ENCODE measurements at regions not wholly inside any gene's neighbourhood (a gene's known extent, or its start where the extent isn't known, plus 50 kb on each side); places are given as distances from the start of the nearest gene placed in this dataset.

DNA sequence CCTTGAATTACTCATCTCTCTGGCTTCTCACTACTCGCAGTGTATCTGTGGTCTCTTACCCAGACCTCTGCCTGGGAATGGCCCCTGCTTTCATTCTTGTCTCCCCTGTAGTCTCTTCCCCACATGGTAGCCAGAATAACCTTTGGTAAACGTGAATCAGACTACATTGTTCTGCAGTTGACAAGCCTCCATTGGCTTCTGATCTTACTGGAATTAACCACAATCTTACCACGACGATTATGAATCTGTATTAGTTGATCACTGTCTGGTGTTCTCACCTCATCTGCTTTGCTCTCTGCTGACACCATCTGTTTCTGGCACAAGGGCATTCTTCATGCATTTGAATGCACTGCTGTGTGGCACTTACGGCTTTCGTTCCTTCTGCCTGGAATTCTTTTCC lies 781.2 kb downstream of the MTRR start:
- no peaks in the 10 kb centered on the region for H3K27me3 ChIP-seq (ENCODE audit: control insufficient read depth, insufficient read depth, low read length)
- H3K4me1 ChIP-seq (ENCODE audit: control insufficient read depth, insufficient read depth, low read length), result no peaks in the 10 kb centered on the region
- no peaks in the 10 kb centered on the region for H3K36me3 ChIP-seq (ENCODE audit: control insufficient read depth, insufficient read depth, low read length)
- no peak overlapping the region for H3K9ac ChIP-seq (ENCODE audit: low read length)
- H3K9me3 ChIP-seq (ENCODE audit: control insufficient read depth, low read length), result no peaks in the 10 kb centered on the region
- H3K4me3 ChIP-seq (ENCODE audit: low read length), result no peak overlapping the region

DNA sequence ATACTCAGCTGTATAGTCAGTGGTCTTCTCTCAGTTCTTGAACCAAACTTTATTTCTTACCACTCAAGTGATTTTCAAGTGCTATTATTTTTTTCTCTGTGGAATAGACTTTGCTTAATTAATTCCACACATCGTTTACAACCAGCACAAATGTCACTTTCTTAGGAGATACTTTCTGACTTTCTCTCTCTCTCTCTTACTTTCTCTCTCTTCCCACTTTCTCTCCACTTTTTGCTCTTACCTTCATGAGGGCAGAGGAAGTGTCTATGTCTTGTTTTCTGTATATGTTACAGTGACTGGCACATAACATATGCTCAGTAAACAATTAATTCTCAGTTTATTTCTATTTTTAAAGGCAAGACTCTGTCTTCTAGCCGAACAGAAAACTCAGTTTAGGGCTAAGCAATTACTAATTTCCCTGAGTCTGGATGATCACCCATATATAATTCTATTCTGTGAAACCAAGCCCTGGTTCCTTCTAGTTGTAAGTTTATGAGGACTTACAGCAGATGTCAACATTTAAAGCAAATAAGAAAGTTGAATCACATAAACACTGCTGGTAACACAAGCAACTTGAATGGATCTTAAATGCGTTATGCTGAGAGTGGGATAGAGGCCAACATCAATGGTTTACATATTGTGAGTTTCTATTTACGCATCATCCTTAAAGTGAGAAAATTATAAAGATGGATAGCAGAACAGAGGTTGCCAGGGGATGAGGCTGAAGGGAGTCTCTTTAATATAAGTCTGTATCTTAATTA lies 791.4 kb downstream of the MTRR start:
- Histone ChIP-seq H3K27me3 (ENCODE audit: control insufficient read depth, insufficient read depth, low read length) (no peaks in the 10 kb centered on the region), H3K4me1 (ENCODE audit: control insufficient read depth, insufficient read depth, low read length) (no peaks in the 10 kb centered on the region), H3K9ac (ENCODE audit: low read length) (no peak overlapping the region), H3K4me3 (ENCODE audit: low read length) (no peak overlapping the region), H3K36me3 (ENCODE audit: control insufficient read depth, insufficient read depth, low read length) (no peaks in the 10 kb centered on the region), H3K9me3 (ENCODE audit: control insufficient read depth, low read length) (no peaks in the 10 kb centered on the region)

GRCh38 chr5:8663374-8663773 lies 794.4 kb downstream of the MTRR start:
- no peaks in the 10 kb centered on the region for H3K36me3 ChIP-seq (ENCODE audit: control insufficient read depth, insufficient read depth, low read length)
- H3K9ac ChIP-seq (ENCODE audit: low read length), result no peak overlapping the region
- H3K4me3 ChIP-seq (ENCODE audit: low read length), result no peak overlapping the region
- H3K4me1 ChIP-seq (ENCODE audit: control insufficient read depth, insufficient read depth, low read length), result no peaks in the 10 kb centered on the region
- no peaks in the 10 kb centered on the region for H3K27me3 ChIP-seq (ENCODE audit: control insufficient read depth, insufficient read depth, low read length)
- no peaks in the 10 kb centered on the region for H3K9me3 ChIP-seq (ENCODE audit: control insufficient read depth, low read length)

- H3K36me3 ChIP-seq (ENCODE audit: control insufficient read depth, insufficient read depth, low read length), result no peaks in the 10 kb centered on the region
- H3K9ac ChIP-seq (ENCODE audit: low read length), result no peak overlapping the region
- no peaks in the 10 kb centered on the region for H3K27me3 ChIP-seq (ENCODE audit: control insufficient read depth, insufficient read depth, low read length)
- H3K4me3 ChIP-seq (ENCODE audit: low read length), result no peak overlapping the region
- no peaks in the 10 kb centered on the region for H3K4me1 ChIP-seq (ENCODE audit: control insufficient read depth, insufficient read depth, low read length)
- H3K9me3 ChIP-seq (ENCODE audit: control insufficient read depth, low read length), result no peaks in the 10 kb centered on the region
Measured at GRCh38 chr5:8675182-8675581, 806.2 kb downstream of the MTRR start.

GRCh38 chr5:8676695-8677094 lies 807.7 kb downstream of the MTRR start:
- Histone ChIP-seq H3K4me1 (ENCODE audit: control insufficient read depth, insufficient read depth, low read length) (no peaks in the 10 kb centered on the region), H3K36me3 (ENCODE audit: control insufficient read depth, insufficient read depth, low read length) (no peaks in the 10 kb centered on the region), H3K9me3 (ENCODE audit: control insufficient read depth, low read length) (no peaks in the 10 kb centered on the region), H3K9ac (ENCODE audit: low read length) (no peak overlapping the region), H3K4me3 (ENCODE audit: low read length) (no peak overlapping the region), H3K27me3 (ENCODE audit: control insufficient read depth, insufficient read depth, low read length) (no peaks in the 10 kb centered on the region)

DNA sequence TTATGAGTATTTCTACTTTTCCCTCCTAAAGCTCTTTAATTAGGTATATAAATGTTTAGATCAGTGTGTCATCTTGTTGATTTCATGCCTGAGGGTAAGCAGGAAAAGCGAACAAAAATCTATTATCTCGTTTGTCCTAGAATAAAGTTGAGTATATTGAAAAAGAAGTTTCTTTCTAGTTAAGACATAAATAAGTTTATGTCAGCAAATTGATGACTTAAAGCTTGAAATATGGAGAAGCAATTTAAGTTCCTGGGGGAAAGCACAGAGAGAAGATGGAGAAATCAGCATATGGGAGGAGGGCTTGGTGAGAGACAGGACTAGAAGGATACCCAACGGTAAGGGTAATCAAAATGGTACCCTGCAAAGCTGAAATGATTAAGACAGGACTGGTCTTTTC lies 813.4 kb downstream of the MTRR start:
- Histone ChIP-seq H3K4me3 (ENCODE audit: low read length) (no peak overlapping the region), H3K4me1 (ENCODE audit: control insufficient read depth, insufficient read depth, low read length) (no peaks in the 10 kb centered on the region), H3K9ac (ENCODE audit: low read length) (no peak overlapping the region), H3K36me3 (ENCODE audit: control insufficient read depth, insufficient read depth, low read length) (no peaks in the 10 kb centered on the region), H3K9me3 (ENCODE audit: control insufficient read depth, low read length) (no peaks in the 10 kb centered on the region), H3K27me3 (ENCODE audit: control insufficient read depth, insufficient read depth, low read length) (no peaks in the 10 kb centered on the region)

DNA sequence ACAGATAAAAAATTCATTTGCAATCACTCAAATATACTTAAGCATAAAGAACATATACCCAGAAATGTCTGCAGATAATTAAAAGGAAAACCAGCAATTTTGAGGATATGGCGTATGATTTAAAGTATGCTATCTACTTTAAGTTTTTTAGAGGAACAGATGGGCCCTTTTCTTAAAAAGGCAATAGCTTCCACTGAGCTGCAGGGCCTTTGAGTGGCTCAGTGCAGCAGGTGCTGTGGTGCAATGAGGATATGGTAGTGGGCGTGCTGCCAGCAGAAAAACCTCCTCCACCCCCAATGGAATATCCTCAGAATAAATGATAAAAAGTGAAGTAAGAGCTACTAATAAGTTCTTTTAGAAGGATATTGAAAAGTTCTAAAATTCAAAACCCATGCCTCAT lies 814.5 kb downstream of the MTRR start:
- no peak overlapping the region for H3K9ac ChIP-seq (ENCODE audit: low read length)
- H3K4me3 ChIP-seq (ENCODE audit: low read length), result no peak overlapping the region
- no peaks in the 10 kb centered on the region for H3K36me3 ChIP-seq (ENCODE audit: control insufficient read depth, insufficient read depth, low read length)
- H3K9me3 ChIP-seq (ENCODE audit: control insufficient read depth, low read length), result no peaks in the 10 kb centered on the region
- H3K4me1 ChIP-seq (ENCODE audit: control insufficient read depth, insufficient read depth, low read length), result no peaks in the 10 kb centered on the region
- no peaks in the 10 kb centered on the region for H3K27me3 ChIP-seq (ENCODE audit: control insufficient read depth, insufficient read depth, low read length)

GRCh38 chr5:8685704-8686103 lies 816.8 kb downstream of the MTRR start:
- peak overlapping the region; percentile 26 for H3K9ac ChIP-seq (ENCODE audit: low read length)
- H3K9me3 ChIP-seq (ENCODE audit: control insufficient read depth, low read length), result no peaks in the 10 kb centered on the region
- H3K4me3 ChIP-seq (ENCODE audit: low read length), result no peak overlapping the region
- H3K36me3 ChIP-seq (ENCODE audit: control insufficient read depth, insufficient read depth, low read length), result no peaks in the 10 kb centered on the region
- no peaks in the 10 kb centered on the region for H3K4me1 ChIP-seq (ENCODE audit: control insufficient read depth, insufficient read depth, low read length)
- no peaks in the 10 kb centered on the region for H3K27me3 ChIP-seq (ENCODE audit: control insufficient read depth, insufficient read depth, low read length)

DNA sequence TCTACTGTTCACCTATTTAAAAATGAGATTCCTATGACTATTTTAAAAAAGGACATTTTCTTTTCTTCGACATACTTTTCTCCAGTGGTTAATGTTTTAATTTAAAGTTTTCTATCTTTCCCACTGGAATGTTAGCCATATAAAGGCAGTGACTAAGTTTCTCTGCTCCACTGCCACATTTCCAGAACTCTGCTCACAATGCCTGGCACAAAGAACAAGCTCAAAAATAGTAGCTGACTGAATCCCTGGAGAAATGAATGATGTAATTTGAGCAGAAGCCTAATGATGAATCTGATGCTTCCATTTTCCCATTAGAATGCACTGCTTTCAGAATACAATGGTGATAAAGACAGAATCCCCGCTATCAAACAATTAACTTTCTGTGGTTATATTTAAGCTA lies 817.8 kb downstream of the MTRR start:
- no peak overlapping the region for H3K4me3 ChIP-seq (ENCODE audit: low read length)
- H3K9me3 ChIP-seq (ENCODE audit: control insufficient read depth, low read length), result no peaks in the 10 kb centered on the region
- no peak overlapping the region for H3K9ac ChIP-seq (ENCODE audit: low read length)
- no peaks in the 10 kb centered on the region for H3K36me3 ChIP-seq (ENCODE audit: control insufficient read depth, insufficient read depth, low read length)
- H3K27me3 ChIP-seq (ENCODE audit: control insufficient read depth, insufficient read depth, low read length), result no peaks in the 10 kb centered on the region
- H3K4me1 ChIP-seq (ENCODE audit: control insufficient read depth, insufficient read depth, low read length), result no peaks in the 10 kb centered on the region

- no peak overlapping the region for H3K4me3 ChIP-seq (ENCODE audit: low read length)
- H3K27me3 ChIP-seq (ENCODE audit: control insufficient read depth, insufficient read depth, low read length), result no peaks in the 10 kb centered on the region
- H3K9ac ChIP-seq (ENCODE audit: low read length), result no peak overlapping the region
- H3K4me1 ChIP-seq (ENCODE audit: control insufficient read depth, insufficient read depth, low read length), result no peaks in the 10 kb centered on the region
- no peaks in the 10 kb centered on the region for H3K36me3 ChIP-seq (ENCODE audit: control insufficient read depth, insufficient read depth, low read length)
- no peaks in the 10 kb centered on the region for H3K9me3 ChIP-seq (ENCODE audit: control insufficient read depth, low read length)
Measured at GRCh38 chr5:8689773-8690172, 820.8 kb downstream of the MTRR start.

DNA sequence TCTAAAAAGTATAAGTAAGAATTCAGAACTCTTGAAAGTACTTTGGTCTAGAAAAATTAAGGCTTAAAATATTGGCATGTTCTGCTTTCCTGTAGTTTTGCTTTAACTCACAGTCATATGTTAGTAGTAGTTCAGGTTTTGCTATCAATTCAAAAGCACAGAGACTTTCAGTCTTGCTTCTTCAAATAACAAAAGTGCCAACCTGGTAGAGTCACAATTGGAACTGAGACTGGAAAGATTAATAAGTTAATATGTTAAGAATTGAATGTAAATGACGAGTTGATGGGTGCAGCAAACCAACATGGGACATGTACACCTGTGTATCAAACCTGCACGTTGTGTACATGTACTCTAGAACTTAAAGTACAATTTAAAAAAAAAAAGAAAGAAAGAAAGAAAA lies 822.3 kb downstream of the MTRR start:
- Histone ChIP-seq H3K9me3 (ENCODE audit: control insufficient read depth, low read length) (no peaks in the 10 kb centered on the region), H3K4me1 (ENCODE audit: control insufficient read depth, insufficient read depth, low read length) (no peaks in the 10 kb centered on the region), H3K27me3 (ENCODE audit: control insufficient read depth, insufficient read depth, low read length) (no peaks in the 10 kb centered on the region)

DNA sequence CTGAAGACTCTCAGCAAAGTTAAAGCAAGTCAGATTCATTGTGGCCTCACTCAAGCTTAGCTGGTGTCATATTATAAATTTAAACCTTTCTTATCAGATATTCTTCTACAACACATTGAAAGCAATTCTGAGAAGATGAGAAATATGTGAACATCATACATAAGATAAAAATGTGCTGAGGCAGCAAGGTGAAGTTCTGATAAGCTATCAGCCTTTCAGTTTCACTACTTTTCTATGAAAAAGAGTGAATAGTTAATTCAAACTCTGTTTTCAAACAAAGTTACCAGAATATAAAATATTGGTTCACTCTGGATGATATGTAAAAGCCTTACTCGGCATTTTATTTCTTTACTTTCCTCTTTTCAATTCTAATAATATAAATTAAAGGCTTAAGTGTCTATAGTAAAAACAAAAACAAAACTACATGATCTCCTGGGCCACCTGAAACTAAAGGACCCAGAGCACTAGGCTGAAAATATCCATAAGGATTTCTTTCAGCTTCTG lies 824.4 kb downstream of the MTRR start:
- H3K27me3 ChIP-seq (ENCODE audit: control insufficient read depth, insufficient read depth, low read length), result no peaks in the 10 kb centered on the region
- H3K4me3 ChIP-seq (ENCODE audit: low read length), result no peak overlapping the region
- no peaks in the 10 kb centered on the region for H3K36me3 ChIP-seq (ENCODE audit: control insufficient read depth, insufficient read depth, low read length)
- H3K9ac ChIP-seq (ENCODE audit: low read length), result no peak overlapping the region
- no peaks in the 10 kb centered on the region for H3K4me1 ChIP-seq (ENCODE audit: control insufficient read depth, insufficient read depth, low read length)
- H3K9me3 ChIP-seq (ENCODE audit: control insufficient read depth, low read length), result no peaks in the 10 kb centered on the region

More for the DNA sequence above, 822.3 kb downstream of the MTRR start:
- H3K36me3 ChIP-seq (ENCODE audit: control insufficient read depth, insufficient read depth, low read length), result no peaks in the 10 kb centered on the region
- no peak overlapping the region for H3K9ac ChIP-seq (ENCODE audit: low read length)
- H3K4me3 ChIP-seq (ENCODE audit: low read length), result no peak overlapping the region

GRCh38 chr5:8694545-8694944 lies 825.6 kb downstream of the MTRR start:
- H3K27me3 ChIP-seq (ENCODE audit: control insufficient read depth, insufficient read depth, low read length), result no peaks in the 10 kb centered on the region
- no peak overlapping the region for H3K9ac ChIP-seq (ENCODE audit: low read length)
- H3K9me3 ChIP-seq (ENCODE audit: control insufficient read depth, low read length), result no peaks in the 10 kb centered on the region
- no peaks in the 10 kb centered on the region for H3K36me3 ChIP-seq (ENCODE audit: control insufficient read depth, insufficient read depth, low read length)
- H3K4me1 ChIP-seq (ENCODE audit: control insufficient read depth, insufficient read depth, low read length), result no peaks in the 10 kb centered on the region
- no peak overlapping the region for H3K4me3 ChIP-seq (ENCODE audit: low read length)
